ENCODE measurements at regions not wholly inside any gene's neighbourhood (a gene's known extent, or its start where the extent isn't known, plus 50 kb on each side); places are given as distances from the start of the nearest gene placed in this dataset.

- in situ Hi-C loops (cut with MboI; ENCODE audit: low pct_unique_long_range_greater_than_20kb, low sequenced_read_pairs, unreplicated experiment): loop anchor here (25.0 kb wide), 1 partner anchor 400 kb away; no protein-coding TSS in a partner anchor
- no peak for DNase-seq (ENCODE audit: low spot score)
- no peak for TF ChIP-seq CTCF (IDR thresholded peaks at IDR 0.05; ENCODE audit: extremely low read depth, insufficient read depth, missing control alignments)
These were observed 185.4 kb upstream of the KBTBD8 start for GRCh38 chr3:66812741-66813140.

GRCh38 chr3:66816090-66816761, 181.9 kb upstream of the KBTBD8 start:
- TF ChIP-seq CTCF (IDR thresholded peaks at IDR 0.05; ENCODE audit: extremely low read depth, insufficient read depth, missing control alignments): peak; percentile 27
- in situ Hi-C loops (cut with MboI; ENCODE audit: low pct_unique_long_range_greater_than_20kb, low sequenced_read_pairs, unreplicated experiment): loop anchor here (5.0 to 25.0 kb wide), 2 partner anchors 404 to 539 kb away; no protein-coding TSS in a partner anchor
- DNase-seq (ENCODE audit: low spot score): peak; percentile 36

GRCh38 chr3:66817951-66818557, 180.1 kb upstream of the KBTBD8 start:
- DNase-seq (ENCODE audit: low spot score): no peak
- in situ Hi-C loops (cut with MboI; ENCODE audit: low pct_unique_long_range_greater_than_20kb, low sequenced_read_pairs, unreplicated experiment): loop anchor here (5.0 to 25.0 kb wide), 2 partner anchors 406 to 541 kb away; no protein-coding TSS in a partner anchor
- TF ChIP-seq CTCF (IDR thresholded peaks at IDR 0.05; ENCODE audit: extremely low read depth, insufficient read depth, missing control alignments): no peak

- no peak for TF ChIP-seq CTCF (IDR thresholded peaks at IDR 0.05; ENCODE audit: extremely low read depth, insufficient read depth, missing control alignments)
- in situ Hi-C loops (cut with MboI; ENCODE audit: low pct_unique_long_range_greater_than_20kb, low sequenced_read_pairs, unreplicated experiment): loop anchor here (5.0 to 25.0 kb wide), 2 partner anchors 408 to 543 kb away; no protein-coding TSS in a partner anchor
- no peak for DNase-seq (ENCODE audit: low spot score)
These were observed 178.1 kb upstream of the KBTBD8 start for GRCh38 chr3:66819993-66820501.

GRCh38 chr3:66822186-66823008, 175.7 kb upstream of the KBTBD8 start:
- in situ Hi-C loops (cut with MboI; ENCODE audit: low pct_unique_long_range_greater_than_20kb, low sequenced_read_pairs, unreplicated experiment): loop anchor here (25.0 kb wide), 1 partner anchor 410 kb away; no protein-coding TSS in a partner anchor
- peak; percentile 43 for DNase-seq (ENCODE audit: low spot score)
- peak; percentile 81 for TF ChIP-seq CTCF (IDR thresholded peaks at IDR 0.05; ENCODE audit: extremely low read depth, insufficient read depth, missing control alignments)

GRCh38 chr3:66823009-66823397, 175.1 kb upstream of the KBTBD8 start:
- no peak for TF ChIP-seq CTCF (IDR thresholded peaks at IDR 0.05; ENCODE audit: extremely low read depth, insufficient read depth, missing control alignments)
- no peak for DNase-seq (ENCODE audit: low spot score)
- in situ Hi-C loops (cut with MboI; ENCODE audit: low pct_unique_long_range_greater_than_20kb, low sequenced_read_pairs, unreplicated experiment): loop anchor here (25.0 kb wide), 1 partner anchor 411 kb away; no protein-coding TSS in a partner anchor

Data from GM13977 (cell line).